Epithelial cell of proximal tubule (primary cell): ENCODE measurements at regions not wholly inside any gene's neighbourhood (a gene's known extent, or its start where the extent isn't known, plus 50 kb on each side); places are given as distances from the start of the nearest gene placed in this dataset.

Source experiments
- DNase-seq: peaks from one replicate; pipeline ENCODE4 v3.0.0-alpha.2; 2011; ENCODE audit warnings: low read depth
- H3K4me3 ChIP-seq: 2 replicates; pipeline ENCODE4 v1.5.1; 2011; ENCODE audit warnings: low read depth, mild to moderate bottlenecking, low read length
- CTCF ChIP-seq: conservative IDR thresholded peaks from 2 replicates; pipeline ENCODE4 v1.5.1; 2012; ENCODE audit warnings: low read depth, mild to moderate bottlenecking, low read length

DNA sequence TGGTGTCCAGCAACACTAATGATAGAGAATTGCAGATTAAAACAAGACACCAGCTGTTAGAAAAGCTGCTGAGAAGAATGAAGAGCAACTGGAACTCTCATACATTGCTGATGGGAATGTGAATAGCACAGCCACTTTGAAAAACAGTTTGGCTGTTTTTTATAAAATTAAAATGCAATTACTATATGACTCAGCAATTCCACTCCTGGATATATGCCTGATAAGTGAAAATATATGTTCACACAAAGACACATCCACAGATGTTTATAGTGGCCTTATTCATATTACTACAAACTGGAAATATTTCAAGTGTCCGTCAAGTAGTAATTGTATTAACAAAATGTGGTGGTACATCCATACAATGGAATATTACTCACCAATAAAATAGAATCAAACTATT lies 99.7 kb upstream of the HAO2 start:
- TF ChIP-seq CTCF: no peak
- H3K4me3 ChIP-seq: no peak overlapping the region
- no peak for DNase-seq

DNA sequence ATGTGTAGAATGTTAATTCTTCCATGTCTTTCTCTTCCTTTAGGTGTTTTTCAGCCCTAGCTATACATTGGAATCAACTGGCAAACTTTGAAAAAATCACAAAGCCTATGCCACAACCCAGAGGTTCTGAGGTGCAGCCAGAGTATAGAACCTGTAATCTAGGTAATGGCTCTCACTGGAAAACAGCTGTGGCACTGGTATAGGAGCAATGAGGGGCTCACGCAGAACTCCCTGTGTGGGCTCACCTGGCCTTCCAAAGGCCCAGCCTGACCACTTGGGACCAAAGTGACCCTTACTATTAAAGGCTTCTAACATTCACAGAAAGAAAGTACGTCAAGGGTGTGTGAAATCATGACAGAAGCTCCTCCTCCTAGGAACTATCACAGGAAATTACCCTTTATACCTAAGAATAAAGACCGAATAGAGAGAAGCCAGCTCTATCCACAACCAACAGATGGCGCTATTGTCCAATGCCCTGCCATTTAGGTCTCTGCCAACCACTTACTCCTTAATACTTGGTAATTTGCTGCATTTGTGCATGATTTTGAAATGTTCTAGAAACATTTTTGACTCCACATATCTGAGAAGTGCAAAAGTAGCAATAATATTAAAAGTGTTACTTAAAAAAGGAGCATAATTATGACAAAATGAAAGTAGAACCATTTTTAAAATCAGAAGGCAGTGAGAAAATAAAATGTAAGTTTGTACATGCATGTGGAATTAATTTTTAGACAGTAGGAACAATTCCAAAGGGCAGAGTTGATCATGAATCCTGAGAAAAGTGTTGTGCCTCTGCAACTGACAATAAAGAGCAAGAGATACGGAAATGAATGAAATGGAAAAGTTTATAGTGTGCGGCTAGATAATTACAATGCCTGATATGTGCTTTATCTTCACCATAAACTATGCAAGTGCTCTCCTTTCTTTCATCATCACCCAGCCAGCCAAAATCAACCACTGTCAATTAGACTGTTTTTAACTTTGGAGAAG lies 93.1 kb upstream of the HAO2 start:
- peak; percentile 98 for TF ChIP-seq CTCF
- no peak for DNase-seq

GRCh38 chr1:119276558-119276957 lies 92.0 kb upstream of the HAO2 start:
- peak; percentile 43 for TF ChIP-seq CTCF
- no peak for DNase-seq
- H3K4me3 ChIP-seq: no peak overlapping the region

More for the DNA sequence above, 93.1 kb upstream of the HAO2 start:
- H3K4me3 ChIP-seq: no peak overlapping the region

DNA sequence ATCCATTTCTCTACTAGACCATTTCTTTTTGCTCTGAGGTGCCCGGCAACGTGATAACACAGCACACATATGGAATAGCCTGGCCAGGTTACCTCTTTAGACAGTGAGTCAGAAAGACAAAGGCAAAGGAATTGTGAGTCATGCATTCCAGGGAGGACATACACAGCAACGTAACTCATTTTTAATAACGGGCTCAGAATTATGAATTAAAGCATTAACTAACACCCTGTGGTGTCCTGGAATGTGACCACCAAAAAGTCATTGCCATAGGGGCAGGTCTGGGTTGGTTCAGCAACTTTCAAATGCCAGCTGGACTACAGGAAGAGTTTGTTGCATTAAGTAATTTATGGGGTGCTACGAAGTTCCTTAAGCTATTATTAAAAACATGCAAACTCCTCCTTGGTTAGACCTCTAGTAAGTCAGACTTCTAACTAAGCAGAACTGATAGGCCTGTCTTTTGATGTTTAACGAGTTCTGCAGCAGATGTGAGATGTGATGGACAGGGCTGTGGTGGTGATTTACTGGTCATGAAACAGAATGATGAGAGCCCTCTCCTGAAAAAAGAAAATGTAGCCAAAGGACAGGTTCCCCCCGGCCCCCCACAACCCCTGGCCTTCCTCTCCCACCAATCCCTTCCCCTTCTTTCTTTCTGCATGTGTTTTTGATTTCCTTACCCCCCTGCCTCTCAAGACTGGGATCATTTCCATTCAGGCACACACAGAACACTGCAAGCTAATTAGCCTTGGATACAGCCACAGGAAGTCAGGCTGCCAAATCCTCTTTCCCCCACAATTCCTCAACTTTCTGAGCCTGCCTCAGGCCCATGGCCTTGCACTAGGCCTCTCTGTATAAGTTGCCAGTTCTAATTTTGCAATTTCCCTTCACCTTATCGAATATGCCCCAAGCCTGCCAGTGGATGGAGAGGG lies 88.9 kb upstream of the HAO2 start:
- DNase-seq: peak; percentile 25
- no peak overlapping the region for H3K4me3 ChIP-seq
- no peak for TF ChIP-seq CTCF

- DNase-seq: peak; percentile 38
- TF ChIP-seq CTCF: no peak
- H3K4me3 ChIP-seq: no peak overlapping the region
These were observed 83.1 kb upstream of the HAO2 start for GRCh38 chr1:119285482-119285881.

DNA sequence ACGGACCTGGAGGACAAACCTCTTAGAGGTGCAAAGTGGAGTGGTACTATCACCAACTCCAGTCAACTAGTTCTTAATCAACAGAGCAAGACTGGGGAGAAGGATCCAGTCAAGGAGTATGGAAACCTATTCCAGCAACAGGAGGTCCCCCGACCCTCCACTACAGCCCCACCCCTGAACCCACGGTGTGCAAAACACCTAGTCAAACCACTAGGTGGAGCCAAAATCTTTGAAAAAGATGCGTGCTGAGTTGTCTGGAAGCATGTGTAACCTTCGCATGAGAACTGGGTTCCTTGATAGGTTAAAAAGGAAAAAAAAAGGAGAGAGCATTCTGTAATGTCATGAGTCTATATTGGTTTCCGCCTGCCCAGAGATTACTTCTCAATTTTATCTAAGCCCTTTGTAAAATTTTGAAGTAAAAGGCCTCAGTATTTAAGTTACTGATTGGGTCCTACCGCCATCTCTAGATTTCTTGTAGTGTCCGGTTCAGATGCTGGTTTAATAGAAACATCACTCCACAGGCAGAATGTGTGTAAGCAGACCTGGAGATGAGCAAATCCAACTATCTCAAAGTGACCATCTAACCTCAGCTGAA lies 81.9 kb upstream of the HAO2 start:
- DNase-seq: no peak
- TF ChIP-seq CTCF: peak; percentile 76
- no peak overlapping the region for H3K4me3 ChIP-seq
